MG63 (cell line): ENCODE measurements at regions not wholly inside any gene's neighbourhood (a gene's known extent, or its start where the extent isn't known, plus 50 kb on each side); places are given as distances from the start of the nearest gene placed in this dataset.

Experiments
- DNase-seq: peaks from one replicate; pipeline ENCODE4 v3.0.0-alpha.2; 2020
- H3K27me3 ChIP-seq: fragments of 250-450 bp; sonication (Bioruptor Pico); 2 replicates; pipeline ENCODE4 v1.5.1; 2020; ENCODE audit warnings: mild to moderate bottlenecking, moderate library complexity
- H3K36me3 ChIP-seq: fragments of 250-450 bp; sonication (Bioruptor Pico); 2 replicates; pipeline ENCODE4 v1.5.1; 2020; ENCODE audit warnings: mild to moderate bottlenecking, moderate library complexity
- H3K4me3 ChIP-seq: fragments of 250-450 bp; sonication (Bioruptor Pico); 2 replicates; pipeline ENCODE4 v1.5.1; 2020; ENCODE audit warnings: mild to moderate bottlenecking, moderate library complexity
- H3K9me3 ChIP-seq: fragments of 250-450 bp; sonication (Bioruptor Pico); 2 replicates; pipeline ENCODE4 v1.5.1; 2020; ENCODE audit warnings: mild to moderate bottlenecking, moderate library complexity

DNA sequence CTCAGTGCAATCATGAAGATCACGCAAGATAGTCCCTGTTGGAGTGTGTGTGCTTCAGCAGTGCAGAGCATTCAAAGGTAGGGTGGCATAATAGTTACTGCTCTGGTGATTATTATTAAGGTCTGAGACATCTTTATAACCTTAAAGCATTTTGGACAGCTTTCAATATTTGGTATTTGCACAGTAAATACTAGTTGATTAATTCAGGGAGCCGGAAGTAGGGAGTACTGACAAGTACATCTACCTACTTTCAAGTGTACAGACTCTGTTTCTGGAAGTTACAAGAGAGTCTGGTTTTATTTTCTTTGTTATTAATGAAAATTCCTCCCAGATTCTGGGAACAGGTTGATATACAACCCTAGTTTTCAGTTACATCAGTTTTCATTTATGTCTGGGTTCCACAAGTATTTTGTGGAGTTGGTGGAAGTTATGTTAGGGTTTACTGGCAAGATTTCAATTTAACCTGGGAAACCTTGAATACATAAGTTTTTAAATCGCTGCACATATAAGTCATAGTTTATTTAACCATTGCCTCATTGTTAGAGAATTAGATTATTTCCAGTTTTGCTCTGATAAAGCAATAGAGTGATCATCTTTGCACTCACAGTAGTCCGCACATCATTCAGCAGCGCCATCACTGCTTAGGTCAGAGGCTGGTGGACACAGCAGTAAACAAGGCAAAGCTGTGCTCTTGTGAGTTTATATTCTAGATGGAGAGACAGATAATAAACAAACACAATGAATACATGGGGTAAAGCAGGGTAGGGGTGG is 366.6 kb downstream of the REEP3 start:
- Histone ChIP-seq H3K9me3 (no peaks in the 10 kb centered on the region), H3K36me3 (no peaks in the 10 kb centered on the region), H3K4me3 (no peak overlapping the region), H3K27me3 (peaks cover 4% of the 10 kb centered on the region; the same call in 1 of the 2 replicates)
- no peak for DNase-seq

DNA sequence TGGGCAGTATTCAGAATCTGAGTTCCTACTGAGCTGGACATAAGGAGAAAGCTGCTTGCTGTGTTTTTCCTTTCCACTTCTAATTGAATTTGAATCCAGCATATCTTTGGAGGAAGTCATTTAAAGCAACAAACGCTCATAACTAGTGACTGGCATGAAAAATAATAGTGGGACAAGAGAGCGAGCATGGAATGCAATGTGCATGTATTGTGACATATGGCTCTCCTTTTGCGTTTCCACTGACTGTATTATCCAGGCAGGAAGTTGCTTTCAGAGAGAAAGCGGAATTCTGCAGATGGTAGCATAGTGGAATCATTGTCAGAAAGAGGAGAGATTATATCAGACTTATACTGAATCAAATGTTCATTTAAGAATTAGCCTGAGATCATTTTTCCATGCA is 368.6 kb downstream of the REEP3 start:
- Histone ChIP-seq H3K9me3 (no peaks in the 10 kb centered on the region), H3K27me3 (peaks cover 7% of the 10 kb centered on the region; the same call in 1 of the 2 replicates), H3K4me3 (no peak overlapping the region), H3K36me3 (no peaks in the 10 kb centered on the region)
- no peak for DNase-seq

DNA sequence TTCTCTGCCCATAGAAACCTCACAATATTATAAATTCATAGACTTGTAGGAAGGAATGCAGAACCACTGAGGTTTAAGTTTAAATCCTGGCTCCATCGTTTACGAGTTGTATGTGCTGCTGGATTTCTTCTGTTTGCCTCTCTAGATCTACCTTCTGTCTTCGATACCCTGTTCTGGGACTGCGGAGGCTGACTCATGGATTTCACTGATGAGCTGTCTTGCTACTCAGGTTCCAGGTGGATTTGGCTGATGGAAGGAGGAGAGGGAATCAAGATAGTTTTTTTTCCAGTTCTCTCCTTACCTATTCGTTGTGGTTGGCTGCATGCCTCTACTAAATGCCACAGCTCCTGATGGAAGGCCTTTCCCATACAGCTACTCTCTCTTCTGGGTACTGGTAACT is 375.8 kb downstream of the REEP3 start:
- Histone ChIP-seq H3K36me3 (no peaks in the 10 kb centered on the region), H3K27me3 (0 out of 2 replicates have a peak, but pooled peaks cover 3% of the 10 kb centered on the region), H3K9me3 (no peaks in the 10 kb centered on the region), H3K4me3 (no peak overlapping the region)
- no peak for DNase-seq

DNA sequence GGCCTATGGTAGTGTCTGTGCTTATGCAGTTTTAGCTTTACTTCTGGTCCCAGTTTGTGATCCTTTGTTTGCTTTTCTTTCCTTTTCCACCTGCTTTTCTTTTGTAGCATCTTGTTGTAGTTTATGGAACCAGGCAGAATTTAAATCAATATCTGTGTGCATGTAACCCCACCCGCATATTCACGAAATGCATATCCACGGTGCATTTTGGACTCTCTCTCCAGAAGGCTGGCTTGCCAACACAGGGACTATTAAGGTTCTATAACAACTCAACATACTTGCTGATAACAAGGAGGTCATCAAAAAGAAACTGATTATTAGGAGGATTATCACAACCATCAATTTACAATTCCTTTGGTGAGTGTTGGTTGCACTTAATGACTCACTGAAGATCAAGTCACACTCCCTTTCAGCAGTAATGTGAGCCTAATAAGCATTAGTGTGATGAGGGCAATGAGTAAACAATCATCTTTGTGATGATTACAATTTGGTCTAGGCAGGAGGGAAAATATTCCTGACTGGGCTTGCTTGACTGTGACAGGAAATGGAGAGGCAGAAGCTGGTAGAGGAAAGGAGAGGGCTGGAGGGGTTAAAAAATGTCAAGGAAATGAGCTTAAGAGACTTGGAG is 378.6 kb downstream of the REEP3 start:
- no peaks in the 10 kb centered on the region for H3K27me3 ChIP-seq
- H3K9me3 ChIP-seq = no peaks in the 10 kb centered on the region
- no peak for DNase-seq
- H3K4me3 ChIP-seq = no peak overlapping the region
- H3K36me3 ChIP-seq = no peaks in the 10 kb centered on the region

DNA sequence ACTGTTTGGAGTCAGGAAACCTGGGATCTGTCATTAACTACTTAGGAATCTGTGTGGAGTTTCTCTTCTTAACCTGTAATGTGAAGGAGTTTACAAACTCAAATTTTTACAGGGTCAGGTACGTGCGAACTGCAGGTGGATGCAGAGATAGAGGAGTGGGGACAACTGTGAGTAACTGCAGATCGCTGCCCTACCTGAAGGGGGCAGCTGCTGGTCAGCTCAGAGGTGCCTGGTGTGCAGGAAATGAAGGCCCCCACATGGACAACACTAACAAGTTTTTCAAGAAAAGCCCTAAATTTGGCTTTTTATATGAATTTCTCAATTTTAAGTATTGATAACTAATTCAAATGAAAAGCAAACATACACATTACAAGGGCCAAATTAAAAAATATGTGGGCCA is 380.0 kb downstream of the REEP3 start:
- Histone ChIP-seq H3K9me3 (no peaks in the 10 kb centered on the region), H3K27me3 (no peaks in the 10 kb centered on the region), H3K4me3 (no peak overlapping the region), H3K36me3 (no peaks in the 10 kb centered on the region)
- DNase-seq = no peak

DNA sequence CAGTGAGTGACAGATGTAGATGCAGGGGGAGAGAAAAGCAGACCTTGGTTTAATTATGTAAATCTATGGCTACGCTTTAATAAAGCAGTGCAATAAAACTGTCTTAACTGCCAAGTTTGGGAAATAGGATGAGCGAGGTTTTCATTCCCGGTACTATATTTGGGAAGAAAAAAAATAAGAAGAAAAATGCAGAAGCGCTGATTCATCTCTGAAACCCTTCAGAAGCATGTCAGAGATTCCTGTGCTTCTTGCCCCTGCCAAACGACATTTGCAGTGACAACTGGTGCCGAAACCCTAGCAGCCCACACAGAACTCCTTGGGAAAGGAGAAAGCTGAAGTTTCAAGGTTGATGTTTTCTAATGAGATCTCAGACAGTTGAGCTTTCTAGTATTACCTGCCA is 380.7 kb downstream of the REEP3 start:
- no peak overlapping the region for H3K4me3 ChIP-seq
- H3K36me3 ChIP-seq = no peaks in the 10 kb centered on the region
- no peak for DNase-seq
- H3K27me3 ChIP-seq = no peaks in the 10 kb centered on the region
- H3K9me3 ChIP-seq = no peaks in the 10 kb centered on the region

DNA sequence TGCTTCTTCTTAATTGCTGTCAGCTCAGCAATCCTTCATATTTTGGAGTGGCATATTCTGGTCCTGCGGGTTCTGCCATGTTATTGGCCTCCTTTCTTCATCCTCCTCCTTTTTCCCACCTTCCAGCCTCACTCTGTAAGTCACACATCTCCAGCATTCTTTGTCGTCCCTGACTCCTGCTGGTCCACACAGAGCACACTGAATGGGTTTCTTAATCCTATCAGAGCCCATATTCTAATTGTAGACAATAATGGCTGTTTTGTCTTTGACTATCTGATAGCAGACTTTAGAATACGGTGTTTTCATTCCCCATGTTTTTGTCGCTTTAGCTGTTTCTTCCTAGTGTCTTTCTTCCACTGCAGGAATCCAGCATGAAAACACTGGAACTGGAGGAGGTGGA is 389.6 kb downstream of the REEP3 start:
- Histone ChIP-seq H3K36me3 (no peaks in the 10 kb centered on the region), H3K9me3 (no peaks in the 10 kb centered on the region), H3K4me3 (no peak overlapping the region), H3K27me3 (no peaks in the 10 kb centered on the region; the same call in 1 of the 2 replicates)
- DNase-seq = no peak

DNA sequence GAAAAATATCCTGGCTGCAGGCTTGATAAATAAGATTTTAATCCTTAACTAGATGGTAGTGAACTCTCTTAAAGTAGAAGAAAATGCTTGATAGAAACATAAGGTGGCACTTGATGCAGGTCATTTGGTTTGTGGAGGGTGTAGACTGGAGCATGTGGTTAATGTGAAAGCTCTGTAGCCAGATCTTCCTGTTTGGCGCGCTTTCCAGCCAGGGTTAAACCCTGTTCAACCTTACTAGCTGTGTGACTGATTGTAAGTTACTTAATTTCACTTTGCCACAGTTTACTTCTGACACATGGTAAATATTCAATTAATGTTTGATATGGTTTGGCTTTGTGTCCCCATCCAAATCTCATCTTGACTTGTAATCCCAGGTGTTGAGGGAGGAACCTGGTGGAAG is 394.0 kb downstream of the REEP3 start:
- Histone ChIP-seq H3K27me3 (no peaks in the 10 kb centered on the region; the same call in 1 of the 2 replicates), H3K36me3 (no peaks in the 10 kb centered on the region), H3K9me3 (no peaks in the 10 kb centered on the region), H3K4me3 (no peak overlapping the region)
- no peak for DNase-seq

DNA sequence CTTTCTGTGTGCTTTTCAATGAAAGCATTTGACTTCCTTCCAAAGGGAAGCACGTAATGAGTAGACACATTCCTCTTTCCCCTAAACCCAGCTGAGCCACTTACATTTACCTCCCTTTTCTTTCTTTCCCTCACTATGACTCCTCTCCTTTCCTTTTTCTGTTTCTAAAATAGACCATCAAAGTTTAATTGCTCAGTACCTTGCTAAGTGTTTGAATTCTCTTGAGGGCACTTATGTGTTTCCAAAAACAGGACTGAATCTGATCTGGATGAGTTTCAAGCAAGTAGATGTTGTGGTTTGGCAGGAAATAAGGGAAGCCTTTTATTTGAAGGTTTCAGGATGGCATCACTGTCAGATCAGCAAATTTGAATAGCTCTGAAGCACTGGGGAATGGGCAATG is 396.2 kb downstream of the REEP3 start:
- DNase-seq = no peak
- Histone ChIP-seq H3K9me3 (no peaks in the 10 kb centered on the region), H3K4me3 (no peak overlapping the region), H3K36me3 (no peaks in the 10 kb centered on the region), H3K27me3 (no peaks in the 10 kb centered on the region)

DNA sequence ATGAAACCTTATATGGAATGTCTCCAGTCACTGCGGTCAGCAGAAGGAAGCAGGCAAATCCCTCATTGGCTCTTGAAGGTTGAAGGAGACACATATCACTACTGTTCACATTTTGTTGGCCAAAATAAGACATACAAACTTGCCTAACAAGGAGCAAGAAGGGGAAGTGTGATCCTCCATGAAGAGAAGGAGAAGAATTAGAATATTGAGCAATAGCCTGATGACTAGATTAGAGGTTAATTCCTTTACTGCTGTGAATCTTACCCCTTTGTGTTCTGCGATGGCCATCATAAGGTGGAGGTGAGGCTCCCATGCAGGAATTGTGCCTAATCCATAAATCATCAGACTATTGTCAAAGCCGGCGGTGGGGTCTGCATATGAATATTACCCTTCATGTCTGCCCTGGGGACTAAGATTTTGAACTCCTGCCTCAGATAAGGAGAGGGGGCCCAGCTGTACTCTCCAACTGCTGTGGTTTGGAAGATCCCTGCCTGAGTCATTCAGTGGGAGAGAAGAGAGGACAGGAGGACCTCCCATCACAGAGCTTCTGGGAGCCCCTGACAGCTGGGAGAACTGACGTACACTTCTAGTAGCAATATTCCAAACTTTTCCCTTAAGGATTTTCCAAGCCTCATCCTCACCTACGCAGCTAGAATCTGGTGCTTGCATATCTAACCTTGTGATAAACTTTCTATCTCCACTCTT is 398.5 kb downstream of the REEP3 start:
- Histone ChIP-seq H3K4me3 (no peak overlapping the region), H3K36me3 (no peaks in the 10 kb centered on the region), H3K27me3 (no peaks in the 10 kb centered on the region), H3K9me3 (no peaks in the 10 kb centered on the region)
- no peak for DNase-seq

DNA sequence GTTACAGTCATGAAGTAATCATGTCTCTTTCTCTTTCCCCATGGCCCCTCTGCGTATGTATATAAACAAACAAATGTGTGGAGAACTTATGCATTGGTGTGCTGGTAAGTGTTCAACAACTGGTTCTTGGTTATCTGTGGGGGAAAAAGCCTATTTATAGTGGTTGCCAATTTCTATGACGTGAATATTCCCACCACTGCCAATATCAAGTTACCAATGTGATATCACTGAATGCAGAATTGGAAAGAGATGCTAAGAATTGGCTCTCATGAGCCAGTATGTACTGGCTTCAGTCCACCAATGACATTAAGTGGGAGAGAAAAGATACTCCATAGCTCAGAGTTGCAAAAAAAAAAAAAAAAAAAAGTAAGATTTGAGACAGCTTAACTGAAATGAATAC is 399.7 kb downstream of the REEP3 start:
- H3K4me3 ChIP-seq = no peak overlapping the region
- H3K27me3 ChIP-seq = no peaks in the 10 kb centered on the region
- DNase-seq = no peak
- no peaks in the 10 kb centered on the region for H3K9me3 ChIP-seq
- H3K36me3 ChIP-seq = no peaks in the 10 kb centered on the region

DNA sequence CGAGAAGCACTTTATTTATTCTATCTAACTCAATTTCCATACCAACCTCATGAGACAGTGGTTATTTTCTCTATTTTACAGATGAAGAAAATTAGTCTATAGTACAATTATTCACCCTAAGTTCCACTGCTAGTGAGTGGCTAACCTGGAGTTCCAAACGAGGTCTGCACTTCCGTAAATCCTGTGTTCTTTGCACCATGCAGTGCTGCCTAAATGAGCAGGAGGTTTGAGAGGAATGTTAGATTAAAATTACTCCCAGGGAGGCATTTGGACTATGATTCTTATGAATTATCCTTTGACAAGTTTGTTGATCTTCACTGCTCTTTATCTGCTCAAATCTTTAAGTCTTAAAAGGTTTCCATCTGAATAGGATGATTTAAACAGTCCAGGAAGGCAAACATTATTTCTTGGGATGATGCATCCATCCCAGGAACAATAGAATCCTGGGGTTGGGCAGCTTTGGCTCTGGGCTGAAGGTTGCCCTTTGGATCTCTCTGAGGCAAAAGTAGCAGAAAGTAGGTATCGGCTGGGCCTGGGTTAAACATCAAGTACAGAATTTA is 400.8 kb downstream of the REEP3 start:
- Histone ChIP-seq H3K36me3 (no peaks in the 10 kb centered on the region), H3K9me3 (no peaks in the 10 kb centered on the region), H3K4me3 (no peak overlapping the region), H3K27me3 (no peaks in the 10 kb centered on the region)
- no peak for DNase-seq

DNA sequence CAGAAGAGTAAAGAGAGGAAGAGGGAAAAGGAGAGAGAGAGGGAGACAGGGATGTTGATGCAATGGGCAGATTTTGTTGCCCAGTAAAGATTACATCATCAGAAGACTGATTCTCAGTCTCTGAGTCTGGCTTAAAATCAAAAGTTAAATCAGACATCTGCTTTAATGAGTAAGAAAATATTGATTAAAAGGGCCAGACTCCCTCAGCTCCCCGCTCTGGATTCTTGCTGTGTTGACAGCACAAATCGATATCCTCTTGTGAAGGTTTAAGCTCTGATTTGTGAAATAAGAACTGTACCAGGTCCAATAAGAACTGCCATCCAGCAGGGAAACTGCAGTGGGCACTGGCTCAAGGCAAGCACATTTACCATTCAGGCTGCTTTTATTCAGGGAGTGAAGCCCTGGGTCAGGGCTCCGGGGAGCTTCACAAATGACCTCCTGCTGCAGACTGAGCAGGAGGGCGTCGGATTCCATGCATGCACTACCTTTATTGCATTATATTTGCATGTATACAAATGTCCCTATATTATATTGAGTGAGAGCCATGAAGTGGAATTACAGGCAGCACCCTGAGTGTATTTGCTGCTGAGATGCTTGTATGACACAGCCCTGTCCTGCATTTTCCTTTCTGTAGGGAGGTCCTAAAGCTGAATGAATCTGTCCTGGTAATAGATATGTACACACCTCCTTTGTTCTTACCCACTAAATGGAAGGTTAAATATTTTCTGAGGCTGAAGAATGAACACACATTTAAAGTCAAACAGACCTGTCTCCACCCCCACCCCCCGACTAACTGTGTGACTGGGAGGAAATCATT is 401.5 kb downstream of the REEP3 start:
- Histone ChIP-seq H3K4me3 (no peak overlapping the region), H3K36me3 (no peaks in the 10 kb centered on the region), H3K27me3 (no peaks in the 10 kb centered on the region), H3K9me3 (no peaks in the 10 kb centered on the region)
- DNase-seq = no peak

DNA sequence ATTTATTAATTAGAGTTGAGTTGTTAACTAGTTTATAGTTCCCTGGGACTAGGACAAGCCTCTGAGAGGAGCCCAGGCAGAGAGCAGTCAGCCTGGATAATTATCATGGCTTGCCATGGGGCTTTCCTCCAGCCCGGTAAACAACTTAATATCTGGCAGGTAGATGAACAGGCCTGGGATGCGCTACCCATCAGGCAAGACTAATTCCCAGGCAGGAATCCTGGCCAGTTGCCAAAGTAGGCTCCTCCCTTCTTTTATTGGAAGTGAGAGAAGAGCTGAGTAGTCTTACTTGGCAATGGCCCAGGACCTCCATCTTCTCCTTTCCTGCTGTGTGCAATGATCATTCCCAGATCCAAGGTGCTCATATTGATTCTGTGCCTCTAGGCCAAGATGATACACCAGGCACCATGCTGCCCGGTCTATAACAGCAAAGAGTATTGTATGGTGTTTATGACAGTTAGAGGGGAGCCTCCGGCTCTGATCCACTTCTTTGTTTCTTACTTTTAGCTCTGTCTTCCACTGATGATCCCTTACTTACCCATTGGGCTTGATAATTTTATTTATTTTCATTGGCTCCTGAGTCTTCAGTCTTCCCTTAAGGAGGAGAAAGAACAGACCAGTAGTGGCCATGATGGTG is 408.7 kb downstream of the REEP3 start:
- Histone ChIP-seq H3K9me3 (no peaks in the 10 kb centered on the region), H3K36me3 (no peaks in the 10 kb centered on the region)
- no peak for DNase-seq

DNA sequence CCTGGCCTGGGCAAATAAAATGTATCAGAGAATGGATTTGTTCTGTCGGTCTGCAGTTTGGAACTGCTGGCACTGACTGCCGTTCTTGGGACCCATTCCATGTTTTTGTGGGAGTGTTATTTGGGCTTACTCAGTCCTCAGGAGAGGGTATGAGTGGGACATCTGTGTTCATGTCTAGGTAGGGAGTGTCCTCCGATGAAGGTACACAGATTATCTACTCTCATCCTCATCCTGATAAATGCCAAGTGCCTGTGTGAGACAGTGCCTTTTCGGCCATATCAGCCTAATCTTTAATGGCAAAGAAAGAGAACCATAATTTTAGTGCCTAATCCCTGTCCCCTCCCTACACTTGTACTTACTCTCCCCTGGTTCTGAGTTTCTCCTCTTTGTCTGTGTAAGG is 409.4 kb downstream of the REEP3 start:
- Histone ChIP-seq H3K4me3 (no peak overlapping the region), H3K36me3 (no peaks in the 10 kb centered on the region), H3K9me3 (no peaks in the 10 kb centered on the region), H3K27me3 (peaks cover 3% of the 10 kb centered on the region; the same call in 1 of the 2 replicates)
- DNase-seq = no peak

More for the DNA sequence above, 408.7 kb downstream of the REEP3 start:
- Histone ChIP-seq H3K4me3 (no peak overlapping the region), H3K27me3 (peaks cover 3% of the 10 kb centered on the region; the same call in 1 of the 2 replicates)

DNA sequence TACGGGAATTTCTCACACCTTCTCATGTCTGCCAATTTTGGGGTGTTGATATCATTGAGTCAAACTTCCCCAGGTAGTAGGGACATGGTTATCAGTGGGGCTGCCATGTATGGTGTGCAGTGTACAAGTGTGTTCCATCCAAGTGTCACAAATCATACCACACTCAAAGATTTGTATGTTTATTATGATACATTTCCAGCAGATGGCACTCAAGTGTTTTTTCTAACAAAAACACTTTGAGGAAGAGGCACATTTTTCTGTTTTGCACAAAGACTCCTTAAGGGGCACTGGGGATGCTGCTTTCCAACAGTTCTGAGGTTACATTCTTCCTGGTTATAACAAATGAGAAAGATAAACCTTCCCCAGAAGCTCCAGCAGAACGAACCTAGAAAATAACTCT is 414.5 kb downstream of the REEP3 start:
- Histone ChIP-seq H3K4me3 (no peak overlapping the region), H3K9me3 (no peaks in the 10 kb centered on the region)
- no peak for DNase-seq

More for the DNA sequence above, 414.5 kb downstream of the REEP3 start:
- Histone ChIP-seq H3K36me3 (no peaks in the 10 kb centered on the region), H3K27me3 (peaks cover 3% of the 10 kb centered on the region; the same call in 1 of the 2 replicates)
